Left ventricle myocardium inferior (tissue), 1 donor: ENCODE measurements at regions not wholly inside any gene's neighbourhood (a gene's known extent, or its start where the extent isn't known, plus 50 kb on each side); places are given as distances from the start of the nearest gene placed in this dataset.

Experiments used
- DNase-seq: peaks from one replicate; pipeline ENCODE4 v3.0.0-alpha.2; 2020
- H3K27ac ChIP-seq: fragments of 200-600 bp; replicated peaks from 2 replicates; pipeline ENCODE4 v1.8.0; 2021
- H3K27me3 ChIP-seq: fragments of 200-600 bp; 2 replicates; pipeline ENCODE4 v1.8.0; 2021; ENCODE audit warnings: low read depth
- H3K36me3 ChIP-seq: fragments of 200-600 bp; 2 replicates; pipeline ENCODE4 v1.8.0; 2021
- H3K4me1 ChIP-seq: fragments of 200-600 bp; 2 replicates; pipeline ENCODE4 v1.8.0; 2021
- H3K4me3 ChIP-seq: fragments of 200-600 bp; 2 replicates; pipeline ENCODE4 v1.8.0; 2021; ENCODE audit warnings: mild to moderate bottlenecking, moderate library complexity
- H3K9me3 ChIP-seq: fragments of 200-600 bp; replicated peaks from 2 replicates; pipeline ENCODE4 v1.8.0; 2021
- intact Hi-C: fragments of 100-400 bp; cut with micrococcal nuclease; formaldehyde crosslinking; loops from one replicate; pipeline ENCODE4 v1.11.0; 2022
- TF ChIP-seq, protein P1 (sequence below): fragments of 200-600 bp; IDR thresholded peaks from 2 replicates; pipeline ENCODE4 v1.8.0; 2021; ENCODE audit warnings: antibody characterized with exemption, mild to moderate bottlenecking, borderline replicate concordance
- donor health status: DM: no; HTN: yes; CAD: no; lungs with severe emphysema.

DNA sequence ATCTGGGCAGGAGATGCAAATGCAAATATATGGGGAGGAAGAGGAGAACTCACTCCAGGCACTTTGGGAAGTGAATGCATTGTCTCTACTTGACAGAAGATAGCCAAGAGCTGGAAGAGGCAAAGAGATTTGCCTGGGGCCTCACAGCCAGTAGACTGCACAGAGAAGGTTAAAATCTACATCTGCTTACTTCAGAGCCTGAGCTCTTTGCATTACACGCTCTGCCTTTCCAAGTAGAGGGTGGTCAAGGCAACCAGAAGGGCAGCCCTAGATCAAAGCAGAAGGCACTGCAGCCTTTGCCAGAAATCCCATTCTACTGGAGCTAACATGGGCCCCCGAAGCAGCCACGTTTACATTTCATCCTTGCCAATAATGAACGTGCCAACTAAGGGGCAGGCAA is 407.2 kb upstream of the CCL2 start:
- no peak overlapping the region for H3K4me3 ChIP-seq
- no peak for DNase-seq

DNA sequence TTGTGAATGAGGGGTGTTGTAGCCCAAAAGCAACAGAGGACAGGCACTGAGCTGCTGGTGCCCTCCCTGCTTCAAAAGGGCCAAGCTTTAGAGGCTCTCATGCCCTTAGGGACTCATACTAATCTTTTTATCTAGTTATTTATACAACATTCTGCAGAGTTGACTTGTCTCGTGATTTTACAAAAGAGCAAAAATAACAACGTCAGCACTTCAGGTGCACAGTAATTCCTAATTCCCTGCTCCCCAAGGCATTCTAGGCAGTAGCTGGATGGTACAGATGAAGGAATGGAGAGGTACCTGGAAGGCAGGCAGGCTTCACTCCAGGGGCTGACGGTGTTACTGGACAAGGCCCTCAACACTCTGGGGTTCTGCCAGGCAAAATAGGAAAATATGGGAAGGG is 406.7 kb upstream of the CCL2 start:
- TF ChIP-seq, protein P1, sequence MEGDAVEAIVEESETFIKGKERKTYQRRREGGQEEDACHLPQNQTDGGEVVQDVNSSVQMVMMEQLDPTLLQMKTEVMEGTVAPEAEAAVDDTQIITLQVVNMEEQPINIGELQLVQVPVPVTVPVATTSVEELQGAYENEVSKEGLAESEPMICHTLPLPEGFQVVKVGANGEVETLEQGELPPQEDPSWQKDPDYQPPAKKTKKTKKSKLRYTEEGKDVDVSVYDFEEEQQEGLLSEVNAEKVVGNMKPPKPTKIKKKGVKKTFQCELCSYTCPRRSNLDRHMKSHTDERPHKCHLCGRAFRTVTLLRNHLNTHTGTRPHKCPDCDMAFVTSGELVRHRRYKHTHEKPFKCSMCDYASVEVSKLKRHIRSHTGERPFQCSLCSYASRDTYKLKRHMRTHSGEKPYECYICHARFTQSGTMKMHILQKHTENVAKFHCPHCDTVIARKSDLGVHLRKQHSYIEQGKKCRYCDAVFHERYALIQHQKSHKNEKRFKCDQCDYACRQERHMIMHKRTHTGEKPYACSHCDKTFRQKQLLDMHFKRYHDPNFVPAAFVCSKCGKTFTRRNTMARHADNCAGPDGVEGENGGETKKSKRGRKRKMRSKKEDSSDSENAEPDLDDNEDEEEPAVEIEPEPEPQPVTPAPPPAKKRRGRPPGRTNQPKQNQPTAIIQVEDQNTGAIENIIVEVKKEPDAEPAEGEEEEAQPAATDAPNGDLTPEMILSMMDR: no peak
- no peak overlapping the region for H3K4me3 ChIP-seq
- H3K4me1 ChIP-seq: no peaks in the 10 kb centered on the region
- intact Hi-C loops: no loop called here
- H3K27ac ChIP-seq: no peak overlapping the region
- no peaks in the 10 kb centered on the region for H3K36me3 ChIP-seq
- peaks cover 43% of the 10 kb centered on the region for H3K27me3 ChIP-seq
- H3K9me3 ChIP-seq: no peaks in the 10 kb centered on the region
- DNase-seq: no peak

More for the DNA sequence above, 407.2 kb upstream of the CCL2 start:
- no peaks in the 10 kb centered on the region for H3K36me3 ChIP-seq
- no peak overlapping the region for H3K27ac ChIP-seq
- intact Hi-C loops: no loop called here
- TF ChIP-seq, protein P1: no peak
- H3K27me3 ChIP-seq: peaks cover 37% of the 10 kb centered on the region
- H3K4me1 ChIP-seq: no peaks in the 10 kb centered on the region
- H3K9me3 ChIP-seq: no peaks in the 10 kb centered on the region

DNA sequence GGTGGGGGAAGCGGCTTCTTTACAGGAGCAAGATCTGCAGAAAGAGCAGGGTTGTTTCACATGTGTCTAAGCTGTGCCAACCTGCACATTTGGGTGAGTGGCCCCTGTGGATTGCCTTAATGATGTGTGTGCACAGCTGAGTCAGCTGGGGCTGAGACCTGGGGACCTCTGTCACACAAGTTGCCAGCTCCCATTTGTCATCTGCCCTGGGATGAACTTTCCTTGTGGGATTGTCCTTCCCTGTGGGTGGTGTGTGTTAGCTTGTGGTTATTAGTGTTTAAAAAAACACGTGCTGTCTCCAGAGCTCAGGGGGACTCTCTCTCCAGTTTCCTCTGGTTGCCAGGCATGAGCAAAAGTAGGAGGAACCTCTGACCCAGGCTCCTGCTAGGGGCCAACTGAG is 400.5 kb upstream of the CCL2 start:
- DNase-seq: no peak
- TF ChIP-seq, protein P1: no peak
- Histone ChIP-seq H3K27ac (no peak overlapping the region), H3K36me3 (no peaks in the 10 kb centered on the region), H3K9me3 (no peaks in the 10 kb centered on the region), H3K27me3 (peaks cover 75% of the 10 kb centered on the region), H3K4me3 (no peak overlapping the region), H3K4me1 (no peaks in the 10 kb centered on the region)
- intact Hi-C loops: no loop called here

DNA sequence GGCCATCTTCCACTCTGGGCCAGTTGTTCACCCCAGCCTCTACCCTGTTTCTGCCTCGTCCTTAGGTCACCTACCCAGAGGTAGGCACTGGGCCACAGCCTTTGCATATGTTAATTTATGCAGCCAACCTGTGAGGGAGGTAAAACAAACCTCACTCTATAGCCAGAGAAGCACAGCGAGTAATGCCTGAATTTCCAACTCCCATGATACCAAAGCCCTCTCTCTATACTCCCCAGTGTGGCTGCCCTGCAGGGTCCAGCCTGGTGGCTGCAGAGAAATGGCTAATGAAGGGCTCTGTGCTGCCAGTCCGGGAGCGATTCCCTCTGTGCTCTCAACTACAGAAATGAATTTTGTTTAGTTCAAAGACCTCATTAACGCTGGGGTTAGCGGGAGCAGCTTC is 397.0 kb upstream of the CCL2 start:
- Histone ChIP-seq H3K4me1 (no peaks in the 10 kb centered on the region), H3K27ac (no peak overlapping the region), H3K36me3 (no peaks in the 10 kb centered on the region), H3K9me3 (no peaks in the 10 kb centered on the region), H3K27me3 (peaks cover 68% of the 10 kb centered on the region), H3K4me3 (no peak overlapping the region)
- DNase-seq: no peak
- TF ChIP-seq, protein P1: no peak
- intact Hi-C loops: no loop called here

DNA sequence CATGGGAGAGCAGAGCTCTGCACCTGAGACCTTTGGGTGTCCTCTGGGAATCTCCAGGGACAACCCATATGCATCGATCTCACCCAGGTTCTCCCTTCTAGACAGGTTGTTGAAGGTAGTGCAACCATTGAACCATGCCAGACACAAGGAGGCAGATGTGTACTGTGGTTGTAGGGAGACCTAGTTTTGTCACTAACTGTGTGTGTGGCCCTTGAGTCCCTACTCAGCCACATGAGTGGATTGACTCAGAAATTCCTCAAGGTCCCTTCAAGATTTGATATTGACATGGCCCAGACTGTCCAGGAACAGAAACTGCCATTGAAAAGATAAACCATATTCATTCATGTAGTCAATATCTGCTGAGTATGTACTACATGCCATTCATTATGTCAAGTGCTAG is 396.4 kb upstream of the CCL2 start:
- Histone ChIP-seq H3K27me3 (peaks cover 68% of the 10 kb centered on the region), H3K4me1 (no peaks in the 10 kb centered on the region), H3K9me3 (no peaks in the 10 kb centered on the region), H3K36me3 (no peaks in the 10 kb centered on the region), H3K27ac (no peak overlapping the region), H3K4me3 (no peak overlapping the region)
- TF ChIP-seq, protein P1: no peak
- no peak for DNase-seq
- intact Hi-C loops: no loop called here
